Panc1 (cell line): ENCODE measurements at regions not wholly inside any gene's neighbourhood (a gene's known extent, or its start where the extent isn't known, plus 50 kb on each side); places are given as distances from the start of the nearest gene placed in this dataset.

ENCODE experiments used
- ATAC-seq: fragments of 200-7000 bp; cut with Tn5 transposase; 2 replicates; pipeline ENCODE4 v1.9.1; 2020; ENCODE audit warnings: mild to moderate bottlenecking, moderate library complexity
- BruUV-seq: library from RNA; stranded (reverse); fragments of 400-500 nt; replicated peaks from 2 replicates; lab custom pipeline; 2021; lab: Mats Ljungman, UMichigan
- CTCF ChIA-PET: fragments of 300-600 bp; sonication (Branson Sonifier 250); formaldehyde crosslinking; loops from one replicate; lab custom pipeline; 2022; ENCODE audit warnings: antibody characterized with exemption; lab: Charles Lee
- POLR2A ChIA-PET: fragments of 300-600 bp; sonication (Branson Sonifier 250); formaldehyde crosslinking; loops from one replicate; lab custom pipeline; 2022; ENCODE audit warnings: antibody characterized with exemption; lab: Charles Lee
- DNase-seq: peaks from one replicate; pipeline ENCODE4 v3.0.0-alpha.2; 2010; ENCODE audit warnings: low read depth, low spot score
- H3K27ac ChIP-seq: 2 replicates; pipeline ENCODE4 v1.5.1; 2011; ENCODE audit warnings: mild to moderate bottlenecking, low read length, inconsistent platforms
- H3K27me3 ChIP-seq: fragments of 200-500 bp; sonication (Bioruptor generic); 2 replicates; pipeline ENCODE4 v1.6.0; 2014; ENCODE audit warnings: low read length, inconsistent platforms; ENCODE audit not compliant: control insufficient read depth, insufficient read depth
- H3K36me3 ChIP-seq: fragments of 200-500 bp; sonication (Bioruptor generic); 2 replicates; pipeline ENCODE4 v1.5.1; 2014; ENCODE audit warnings: inconsistent platforms, mild to moderate bottlenecking, low read length, moderate library complexity; ENCODE audit not compliant: control insufficient read depth, insufficient read depth
- H3K4me1 ChIP-seq: 2 replicates; pipeline ENCODE4 v1.5.1; 2011; ENCODE audit warnings: inconsistent platforms, mild to moderate bottlenecking, low read length, moderate library complexity; ENCODE audit not compliant: control insufficient read depth, insufficient read depth
- H3K4me3 ChIP-seq, 2 experiments: 2 replicates each; pipeline ENCODE4 v1.5.1; 2011 to 2012; ENCODE audit warnings: low read depth in 2 of 2, low read length in 2 of 2, mild to moderate bottlenecking in 2 of 2, inconsistent platforms in 1 of 2, moderate library complexity in 1 of 2
- H3K9me3 ChIP-seq: fragments of 200-500 bp; sonication (Bioruptor generic); 2 replicates; pipeline ENCODE4 v1.5.1; 2014; ENCODE audit warnings: low read depth, mild to moderate bottlenecking, inconsistent platforms, low read length, moderate library complexity; ENCODE audit not compliant: control insufficient read depth, insufficient read depth
- CTCF ChIP-seq: fragments of 450-650 bp; IDR thresholded peaks from 2 replicates; pipeline ENCODE4 v1.5.1; 2017; ENCODE audit warnings: mild to moderate bottlenecking
- POLR2AphosphoS5 ChIP-seq: IDR thresholded peaks from 2 replicates; pipeline ENCODE4 v1.6.1; 2012; ENCODE audit warnings: mild to moderate bottlenecking, low read depth, low read length, moderate library complexity
- REST ChIP-seq, 2 experiments: IDR thresholded peaks; 2 replicates each; pipeline ENCODE4 v1.6.1; 2011 to 2012; ENCODE audit warnings: low read depth in 2 of 2, control low read depth in 1 of 2, low read length in 1 of 2, mild to moderate bottlenecking in 1 of 2, moderate library complexity in 1 of 2; ENCODE audit not compliant: insufficient read depth in 1 of 2
- SIN3A ChIP-seq: IDR thresholded peaks from 2 replicates; pipeline ENCODE4 v1.6.1; 2012; ENCODE audit warnings: low read depth, mild to moderate bottlenecking, low read length, moderate library complexity, borderline replicate concordance; ENCODE audit not compliant: insufficient read depth
- TCF7L2 ChIP-seq: IDR thresholded peaks from 2 replicates; pipeline ENCODE4 v1.6.1; 2011; ENCODE audit warnings: mild to moderate bottlenecking, low read depth, low read length, inconsistent platforms
- in situ Hi-C: cut with HindIII; loops from 2 replicates; pipeline ENCODE4 v1.10.0; 2016; ENCODE audit warnings: low sequenced_read_pairs, low pct_unique_long_range_greater_than_20kb
- intact Hi-C: fragments of 100-400 bp; cut with micrococcal nuclease; formaldehyde crosslinking; loops from one replicate; pipeline ENCODE4 v1.10.0; 2022; ENCODE audit not compliant: unreplicated experiment

- CTCF ChIA-PET = no interaction called here
- Histone ChIP-seq H3K4me1 (no peaks in the 10 kb centered on the region), H3K9me3 (no peaks in the 10 kb centered on the region), H3K27ac (no peak overlapping the region), H3K27me3 (no peaks in the 10 kb centered on the region), H3K4me3 (no peak overlapping the region), H3K36me3 (no peaks in the 10 kb centered on the region)
- no TSS peak for BruUV-seq
- intact Hi-C loops = no loop called here
- ATAC-seq = no peak
- TF ChIP-seq CTCF (no peak), SIN3A (no peak), REST (IDR thresholded peaks at IDR 0.05; ENCODE audit: insufficient read depth in 1 of 2, low read depth in 2 of 2, low read length in 1 of 2) (no peak), POLR2AphosphoS5 (no peak), TCF7L2 (no peak)
- in situ Hi-C loops = no loop called here
- POLR2A ChIA-PET = no interaction called here
- no peak for DNase-seq
Observed at GRCh38 chr10:61250131-61250530, 203.1 kb downstream of the TMEM26 start.

GRCh38 chr10:61248013-61248412 lies 205.2 kb downstream of the TMEM26 start:
- CTCF ChIA-PET = no interaction called here
- intact Hi-C loops = no loop called here
- no peaks in the 10 kb centered on the region for H3K4me1 ChIP-seq

More at GRCh38 chr10:61248013-61248412, 205.2 kb downstream of the TMEM26 start:
- Histone ChIP-seq H3K4me3 (no peak overlapping the region), H3K9me3 (no peaks in the 10 kb centered on the region), H3K27ac (no peak overlapping the region), H3K27me3 (no peaks in the 10 kb centered on the region), H3K36me3 (no peaks in the 10 kb centered on the region)
- no TSS peak for BruUV-seq
- DNase-seq (no peak), ATAC-seq (no peak)
- no peak for TF ChIP-seq REST (IDR thresholded peaks at IDR 0.05; ENCODE audit: insufficient read depth in 1 of 2, low read depth in 2 of 2, low read length in 1 of 2)
- no peak for TF ChIP-seq TCF7L2
- no peak for TF ChIP-seq SIN3A
- no peak for TF ChIP-seq CTCF
- no peak for TF ChIP-seq POLR2AphosphoS5
- in situ Hi-C loops = no loop called here
- POLR2A ChIA-PET = no interaction called here
